Small intestine (tissue), 7 donors: ENCODE measurements at regions not wholly inside any gene's neighbourhood (a gene's known extent, or its start where the extent isn't known, plus 50 kb on each side); places are given as distances from the start of the nearest gene placed in this dataset.

Experiments used
- DNase-seq, 2 donors: peaks; one replicate each; pipeline versions ENCODE4 v3.0.0 to v3.0.0-alpha.2; 2013
- FAIRE-seq: peaks from 2 replicates; lab custom pipeline; 2012; peaks lifted over from hg19 to GRCh38; lab: Jason Lieb, UNC
- H3K27ac ChIP-seq, 3 donors: one replicate each; pipeline ENCODE4 v1.5.1; 2013; ENCODE audit warnings: low read length in 2 of 3, mild to moderate bottlenecking in 2 of 3, control low read depth in 1 of 3, inconsistent platforms in 1 of 3, low read depth in 1 of 3, moderate library complexity in 1 of 3
- H3K27me3 ChIP-seq, 3 donors: one replicate each; pipeline ENCODE4 v1.6.1; 2013; ENCODE audit warnings: low read length in 3 of 3, inconsistent platforms in 1 of 3; ENCODE audit not compliant: control insufficient read depth in 3 of 3, insufficient read depth in 3 of 3
- H3K36me3 ChIP-seq, 3 donors: one replicate each; pipeline ENCODE4 v1.6.1; 2013; ENCODE audit warnings: low read length in 3 of 3, inconsistent platforms in 1 of 3, low read depth in 1 of 3, mild to moderate bottlenecking in 1 of 3, moderate library complexity in 1 of 3; ENCODE audit not compliant: control insufficient read depth in 3 of 3, insufficient read depth in 2 of 3
- H3K4me1 ChIP-seq, 3 donors: one replicate each; pipeline ENCODE4 v1.6.1; 2013; ENCODE audit warnings: low read length in 2 of 3, inconsistent platforms in 1 of 3, low read depth in 1 of 3, mild to moderate bottlenecking in 1 of 3, moderate library complexity in 1 of 3; ENCODE audit not compliant: control insufficient read depth in 3 of 3, insufficient read depth in 2 of 3
- H3K4me3 ChIP-seq, 3 donors: one replicate each; pipeline ENCODE4 v1.5.1; 2013; ENCODE audit warnings: low read length in 3 of 3, control low read depth in 1 of 3, inconsistent platforms in 1 of 3, low read depth in 1 of 3, mild to moderate bottlenecking in 1 of 3, moderate library complexity in 1 of 3
- H3K9me3 ChIP-seq, 2 donors: one replicate each; pipeline ENCODE4 v1.6.1; 2013; ENCODE audit warnings: low read depth in 1 of 2, low read length in 1 of 2; ENCODE audit not compliant: control insufficient read depth in 2 of 2, insufficient read depth in 1 of 2
- WGBS, 3 donors: extraction: QIAGEN DNeasy Blood & Tissue Kit; methylation state at CpG; one replicate each; pipeline ENCODE4 v1.1.7; 2013; 5-methylcytosine and 5-hydroxymethylcytosine counted together
- donor health status: healthy with polysubstance abuse.
- donor health status: control.
- donor health status: control.
- donor health status: Bipolar disorder and iron deficiency.
- donor health status: healthy.

- no peak for FAIRE-seq
- no peaks in the 10 kb centered on the region for H3K4me1 ChIP-seq
- no peak for DNase-seq
- WGBS, 3 donors, result 59 to 70% (median 70%) methylated on average over 9 of the region's 9 CpGs
- H3K27ac ChIP-seq, result no peak overlapping the region
- no peaks in the 10 kb centered on the region for H3K9me3 ChIP-seq
- peaks cover 0 to 8% (median 2%) of the 10 kb centered on the region in 3 donors for H3K27me3 ChIP-seq
- H3K4me3 ChIP-seq, result no peak overlapping the region
- H3K36me3 ChIP-seq, result no peaks in the 10 kb centered on the region
These were observed 52.1 kb upstream of the CNEP1R1 start for GRCh38 chr16:49972961-49973360.
